K562 (cell line): ENCODE measurements at regions not wholly inside any gene's neighbourhood (a gene's known extent, or its start where the extent isn't known, plus 50 kb on each side); places are given as distances from the start of the nearest gene placed in this dataset.

Source experiments
- AFF1 ChIP-seq, 2 experiments: fragments of 450-650 bp; IDR thresholded peaks; 2 replicates each; pipeline ENCODE4 v1.6.1; 2018; ENCODE audit warnings: mild to moderate bottlenecking in 2 of 2, low read depth in 1 of 2; ENCODE audit not compliant: partially characterized antibody in 2 of 2
- HMGN3 ChIP-seq: IDR thresholded peaks from 2 replicates; pipeline ENCODE4 v1.6.1; 2011; ENCODE audit warnings: borderline replicate concordance, low read depth, mild to moderate bottlenecking, mixed read lengths, low read length; ENCODE audit not compliant: insufficient read length; ENCODE audit errors: extremely low read depth
- KDM1A ChIP-seq, 2 experiments: fragments of 450-650 bp; IDR thresholded peaks; 2 replicates each; pipeline ENCODE4 v1.6.1; 2016; ENCODE audit warnings: mild to moderate bottlenecking in 2 of 2
- MIER1 ChIP-seq: fragments of 450-650 bp; IDR thresholded peaks from 2 replicates; pipeline ENCODE4 v1.6.1; 2016; ENCODE audit warnings: antibody characterized with exemption, mild to moderate bottlenecking, low read depth
- NFXL1 ChIP-seq: fragments of 450-650 bp; formaldehyde crosslinking; IDR thresholded peaks from 2 replicates; pipeline ENCODE4 v1.4.0; 2021; ENCODE audit warnings: mild to moderate bottlenecking
- NRF1 ChIP-seq, 2 experiments: fragments of 450-650 bp; IDR thresholded peaks in 1 of 2; conservative IDR thresholded peaks in 1 of 2; 2 replicates each; pipeline ENCODE4 v1.6.1; 2014; ENCODE audit warnings: mild to moderate bottlenecking in 2 of 2
- POLR3G ChIP-seq: IDR thresholded peaks from 2 replicates; pipeline ENCODE4 v1.6.1; 2011; ENCODE audit not compliant: insufficient read length, insufficient replicate concordance; ENCODE audit errors: extremely low read depth
- TCF3 ChIP-seq: sonication (generic); formaldehyde crosslinking; IDR thresholded peaks from 2 replicates; pipeline ENCODE4 v1.4.0; 2020; ENCODE audit warnings: mild to moderate bottlenecking, missing genetic modification reagents
- TEAD2 ChIP-seq: fragments of 450-650 bp; IDR thresholded peaks from 2 replicates; pipeline ENCODE4 v1.6.1; 2016; ENCODE audit warnings: missing genetic modification characterization, control low read depth, missing compliant biosample characterization
- TOE1 ChIP-seq, 2 experiments: fragments of 450-650 bp in 1 of 2; sonication (generic) in 1 of 2; formaldehyde crosslinking in 1 of 2; IDR thresholded peaks; 2 replicates each; pipeline versions ENCODE4 v1.7.1 to v1.8.0; 2016 to 2022; ENCODE audit warnings: borderline replicate concordance in 2 of 2, mild to moderate bottlenecking in 2 of 2, antibody characterized with exemption in 1 of 2, inconsistent platforms in 1 of 2, low read depth in 1 of 2, missing genetic modification reagents in 1 of 2, moderate library complexity in 1 of 2
- ZBTB1 ChIP-seq: sonication (generic); formaldehyde crosslinking; IDR thresholded peaks from 2 replicates; pipeline ENCODE4 v1.8.1; 2023; ENCODE audit warnings: missing genetic modification reagents, low read depth, mild to moderate bottlenecking, borderline replicate concordance
- ZNF212 ChIP-seq: fragments of 450-650 bp; formaldehyde crosslinking; IDR thresholded peaks from 2 replicates; pipeline ENCODE4 v1.4.0; 2020; ENCODE audit warnings: mild to moderate bottlenecking
- ZNF253 ChIP-seq: fragments of 250-450 bp; sonication (Bioruptor Pico); conservative IDR thresholded peaks from 2 replicates; pipeline ENCODE4 v1.6.1; 2021; ENCODE audit warnings: mild to moderate bottlenecking
- ZNF445 ChIP-seq: fragments of 250-450 bp; sonication (Bioruptor Pico); IDR thresholded peaks from 2 replicates; pipeline ENCODE4 v1.4.0; 2020; ENCODE audit warnings: low read depth, mild to moderate bottlenecking, moderate library complexity
- TF ChIP-seq, protein P1 (sequence below): fragments of 150-350 bp; IDR thresholded peaks from 2 replicates; pipeline ENCODE4 v1.6.1; 2014; ENCODE audit warnings: low read depth, mild to moderate bottlenecking, low read length, borderline replicate concordance
- TF ChIP-seq, protein P2 (sequence below): fragments of 450-650 bp; formaldehyde crosslinking; IDR thresholded peaks from 2 replicates; pipeline ENCODE4 v1.4.0; 2022; ENCODE audit warnings: missing genetic modification characterization
- TF ChIP-seq, protein P3 (sequence below), 2 experiments: fragments of 450-650 bp; conservative IDR thresholded peaks; 2 replicates each; pipeline ENCODE4 v1.6.1; 2017; ENCODE audit warnings: mild to moderate bottlenecking in 2 of 2, moderate library complexity in 2 of 2

DNA sequence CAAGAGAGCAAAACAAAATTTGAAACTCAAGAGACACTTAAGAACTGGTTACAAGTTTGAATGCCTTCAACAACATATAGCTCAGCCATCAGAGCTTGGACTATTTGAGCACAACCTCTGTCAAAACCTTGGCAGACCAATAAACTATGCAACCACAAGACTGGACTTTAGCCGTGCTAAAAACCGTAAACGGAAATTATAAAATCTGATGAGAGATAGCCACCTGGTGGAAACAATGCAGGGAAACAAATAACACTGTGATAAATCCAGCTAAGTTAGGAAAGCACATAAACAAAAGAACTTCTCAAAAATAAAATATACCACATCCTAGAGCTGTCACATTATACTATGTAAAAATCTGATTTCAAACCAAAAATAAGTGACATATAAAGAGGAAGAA lies 1074.2 kb upstream of the NOVA1 start (continued):
- TF ChIP-seq MIER1 (no peak), POLR3G (no peak), NRF1 (conservative IDR thresholded peaks at IDR 0.05 in 1 of 2, IDR thresholded peaks at IDR 0.05 in 1 of 2) (no peak), ZNF445 (CRISPR knock-in tag) (no peak), NFXL1 (CRISPR knock-in tag) (no peak), TCF3 (peak; percentile 23; the same call in 1 of the 2 replicates), TOE1 (IDR thresholded peaks at IDR 0.05; ENCODE audit: borderline replicate concordance) (no peak), TOE1 (CRISPR knock-in tag; IDR thresholded peaks at IDR 0.05; ENCODE audit: borderline replicate concordance, low read depth) (no peak), ZBTB1 (peak; percentile 66; the same call in 1 of the 2 replicates), TEAD2 (peak; percentile 85), HMGN3 (no peak), AFF1 (IDR thresholded peaks at IDR 0.05; ENCODE audit: low read depth in 1 of 2, partially characterized antibody in 2 of 2) (no peak), KDM1A (IDR thresholded peaks at IDR 0.05) (0 out of 4 replicates have a peak, but pooled peaks of 1 of the 2 experiments have one; percentile 26), ZNF212 (CRISPR knock-in tag) (no peak), ZNF253 (no peak)
- TF ChIP-seq, protein P1, sequence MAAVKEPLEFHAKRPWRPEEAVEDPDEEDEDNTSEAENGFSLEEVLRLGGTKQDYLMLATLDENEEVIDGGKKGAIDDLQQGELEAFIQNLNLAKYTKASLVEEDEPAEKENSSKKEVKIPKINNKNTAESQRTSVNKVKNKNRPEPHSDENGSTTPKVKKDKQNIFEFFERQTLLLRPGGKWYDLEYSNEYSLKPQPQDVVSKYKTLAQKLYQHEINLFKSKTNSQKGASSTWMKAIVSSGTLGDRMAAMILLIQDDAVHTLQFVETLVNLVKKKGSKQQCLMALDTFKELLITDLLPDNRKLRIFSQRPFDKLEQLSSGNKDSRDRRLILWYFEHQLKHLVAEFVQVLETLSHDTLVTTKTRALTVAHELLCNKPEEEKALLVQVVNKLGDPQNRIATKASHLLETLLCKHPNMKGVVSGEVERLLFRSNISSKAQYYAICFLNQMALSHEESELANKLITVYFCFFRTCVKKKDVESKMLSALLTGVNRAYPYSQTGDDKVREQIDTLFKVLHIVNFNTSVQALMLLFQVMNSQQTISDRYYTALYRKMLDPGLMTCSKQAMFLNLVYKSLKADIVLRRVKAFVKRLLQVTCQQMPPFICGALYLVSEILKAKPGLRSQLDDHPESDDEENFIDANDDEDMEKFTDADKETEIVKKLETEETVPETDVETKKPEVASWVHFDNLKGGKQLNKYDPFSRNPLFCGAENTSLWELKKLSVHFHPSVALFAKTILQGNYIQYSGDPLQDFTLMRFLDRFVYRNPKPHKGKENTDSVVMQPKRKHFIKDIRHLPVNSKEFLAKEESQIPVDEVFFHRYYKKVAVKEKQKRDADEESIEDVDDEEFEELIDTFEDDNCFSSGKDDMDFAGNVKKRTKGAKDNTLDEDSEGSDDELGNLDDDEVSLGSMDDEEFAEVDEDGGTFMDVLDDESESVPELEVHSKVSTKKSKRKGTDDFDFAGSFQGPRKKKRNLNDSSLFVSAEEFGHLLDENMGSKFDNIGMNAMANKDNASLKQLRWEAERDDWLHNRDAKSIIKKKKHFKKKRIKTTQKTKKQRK, result no peak
- TF ChIP-seq, protein P2, sequence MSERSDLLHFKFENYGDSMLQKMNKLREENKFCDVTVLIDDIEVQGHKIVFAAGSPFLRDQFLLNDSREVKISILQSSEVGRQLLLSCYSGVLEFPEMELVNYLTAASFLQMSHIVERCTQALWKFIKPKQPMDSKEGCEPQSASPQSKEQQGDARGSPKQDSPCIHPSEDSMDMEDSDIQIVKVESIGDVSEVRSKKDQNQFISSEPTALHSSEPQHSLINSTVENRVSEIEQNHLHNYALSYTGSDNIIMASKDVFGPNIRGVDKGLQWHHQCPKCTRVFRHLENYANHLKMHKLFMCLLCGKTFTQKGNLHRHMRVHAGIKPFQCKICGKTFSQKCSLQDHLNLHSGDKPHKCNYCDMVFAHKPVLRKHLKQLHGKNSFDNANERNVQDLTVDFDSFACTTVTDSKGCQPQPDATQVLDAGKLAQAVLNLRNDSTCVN (CRISPR knock-in tag), result no peak
- TF ChIP-seq, protein P3, sequence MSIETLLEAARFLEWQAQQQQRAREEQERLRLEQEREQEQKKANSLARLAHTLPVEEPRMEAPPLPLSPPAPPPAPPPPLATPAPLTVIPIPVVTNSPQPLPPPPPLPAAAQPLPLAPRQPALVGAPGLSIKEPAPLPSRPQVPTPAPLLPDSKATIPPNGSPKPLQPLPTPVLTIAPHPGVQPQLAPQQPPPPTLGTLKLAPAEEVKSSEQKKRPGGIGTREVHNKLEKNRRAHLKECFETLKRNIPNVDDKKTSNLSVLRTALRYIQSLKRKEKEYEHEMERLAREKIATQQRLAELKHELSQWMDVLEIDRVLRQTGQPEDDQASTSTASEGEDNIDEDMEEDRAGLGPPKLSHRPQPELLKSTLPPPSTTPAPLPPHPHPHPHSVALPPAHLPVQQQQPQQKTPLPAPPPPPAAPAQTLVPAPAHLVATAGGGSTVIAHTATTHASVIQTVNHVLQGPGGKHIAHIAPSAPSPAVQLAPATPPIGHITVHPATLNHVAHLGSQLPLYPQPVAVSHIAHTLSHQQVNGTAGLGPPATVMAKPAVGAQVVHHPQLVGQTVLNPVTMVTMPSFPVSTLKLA (conservative IDR thresholded peaks at IDR 0.05), result no peak
